ENCODE measurements at regions not wholly inside any gene's neighbourhood (a gene's known extent, or its start where the extent isn't known, plus 50 kb on each side); places are given as distances from the start of the nearest gene placed in this dataset.

- DNase-seq, result no peak
Measured at GRCh38 chr7:25895792-25896171, 256.2 kb upstream of the NFE2L3 start.

- DNase-seq, result no peak
Measured at GRCh38 chr7:25897261-25897782, 254.7 kb upstream of the NFE2L3 start.

- no peak for DNase-seq
Measured at GRCh38 chr7:25900245-25900644, 251.8 kb upstream of the NFE2L3 start.

- no peak for DNase-seq
Measured at GRCh38 chr7:25900877-25901276, 251.1 kb upstream of the NFE2L3 start.

GRCh38 chr7:25901658-25902057 lies 250.3 kb upstream of the NFE2L3 start:
- no peak for DNase-seq

- no peak for DNase-seq
Measured at GRCh38 chr7:25906003-25906402, 246.0 kb upstream of the NFE2L3 start.

- no peak for DNase-seq
Measured at GRCh38 chr7:25906760-25907159, 245.2 kb upstream of the NFE2L3 start.

GRCh38 chr7:25907214-25907613 lies 244.8 kb upstream of the NFE2L3 start:
- no peak for DNase-seq

GRCh38 chr7:25907731-25908130 lies 244.3 kb upstream of the NFE2L3 start:
- DNase-seq, result no peak

- no peak for DNase-seq
Measured at GRCh38 chr7:25908154-25908949, 243.6 kb upstream of the NFE2L3 start.

GRCh38 chr7:25911738-25912607 lies 240.0 kb upstream of the NFE2L3 start:
- no peak for DNase-seq

GRCh38 chr7:25913598-25914224 lies 238.3 kb upstream of the NFE2L3 start:
- DNase-seq, result no peak

GRCh38 chr7:25918731-25919130 lies 233.3 kb upstream of the NFE2L3 start:
- no peak for DNase-seq

GRCh38 chr7:25922296-25922695 lies 229.7 kb upstream of the NFE2L3 start:
- DNase-seq, result no peak

- no peak for DNase-seq
Measured at GRCh38 chr7:25923741-25924460, 228.1 kb upstream of the NFE2L3 start.

GRCh38 chr7:25926009-25926408 lies 226.0 kb upstream of the NFE2L3 start:
- no peak for DNase-seq

GRCh38 chr7:25926451-25926850 lies 225.5 kb upstream of the NFE2L3 start:
- DNase-seq, result no peak

GRCh38 chr7:25926891-25927625 lies 224.9 kb upstream of the NFE2L3 start:
- no peak for DNase-seq

GRCh38 chr7:25927626-25927978 lies 224.4 kb upstream of the NFE2L3 start:
- no peak for DNase-seq

GRCh38 chr7:25928549-25929330 lies 223.3 kb upstream of the NFE2L3 start:
- no peak for DNase-seq

GRCh38 chr7:25929448-25929847 lies 222.6 kb upstream of the NFE2L3 start:
- no peak for DNase-seq
